ENCODE measurements at regions not wholly inside any gene's neighbourhood (a gene's known extent, or its start where the extent isn't known, plus 50 kb on each side); places are given as distances from the start of the nearest gene placed in this dataset.

DNA sequence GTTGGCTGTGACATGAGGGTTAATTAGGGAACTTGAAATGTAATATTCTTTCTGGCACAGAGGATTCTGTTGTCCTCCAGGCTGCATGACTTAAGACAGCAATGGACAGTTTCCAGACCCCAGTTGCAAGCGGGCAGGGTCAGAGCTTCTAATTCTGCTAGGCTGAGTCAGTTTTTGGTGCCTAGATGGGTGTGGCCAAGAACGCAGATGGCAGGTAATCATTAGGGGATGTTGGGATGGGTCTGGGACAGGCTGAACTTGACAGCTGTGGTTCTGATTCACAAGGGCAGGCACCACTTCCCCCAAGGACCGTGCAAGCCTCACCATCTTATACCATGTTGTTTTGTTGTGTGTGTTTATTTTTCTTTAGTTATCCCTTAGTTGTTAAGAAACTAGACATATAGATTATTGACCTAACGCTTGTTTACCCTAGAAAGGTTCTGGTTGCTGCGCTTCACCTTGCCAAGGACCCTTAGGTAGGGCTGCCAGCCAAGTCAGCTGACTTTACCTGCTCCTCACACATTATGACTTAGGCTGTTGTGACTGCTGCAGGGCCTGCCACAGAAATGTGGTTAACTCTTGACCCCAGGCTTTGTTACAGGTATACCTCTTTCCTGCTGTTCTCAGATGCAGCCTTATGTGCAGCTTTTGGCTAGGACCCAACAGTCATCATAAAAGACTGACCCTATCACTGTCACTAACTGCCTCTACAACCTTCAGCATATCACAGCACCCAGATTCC, 117.7 kb upstream of the KLF12 start:
- ATAC-seq (peak in 2 of 3 donors; percentile 34 to 42), DNase-seq (no peak)
- 68% methylated on average over 4 of the region's 5 CpGs for WGBS (ENCODE audit: insufficient coverage)
- no peaks in the 10 kb centered on the region for H3K9me3 ChIP-seq (ENCODE audit: control insufficient read depth, insufficient read depth, low read length)
- H3K4me1 ChIP-seq (ENCODE audit: control insufficient read depth, insufficient read depth, low read length), result peaks cover 18% of the 10 kb centered on the region
- H3K36me3 ChIP-seq (ENCODE audit: control insufficient read depth, insufficient read depth, low read length), result no peaks in the 10 kb centered on the region
- no peak overlapping the region for H3K4me3 Mint-ChIP-seq
- no peak overlapping the region for H3K4me3 ChIP-seq (ENCODE audit: low read length)
- intact Hi-C loops (cut with micrococcal nuclease), result no loop called here
- no peaks in the 10 kb centered on the region for H3K27me3 ChIP-seq (ENCODE audit: control insufficient read depth, insufficient read depth, low read length)
- peaks cover 0 to 3% of the 10 kb centered on the region in 2 donors for H3K9me3 Mint-ChIP-seq
- peak overlapping the region; percentile 19 for H3K27ac ChIP-seq (ENCODE audit: low read length)
- TF ChIP-seq, protein P1, sequence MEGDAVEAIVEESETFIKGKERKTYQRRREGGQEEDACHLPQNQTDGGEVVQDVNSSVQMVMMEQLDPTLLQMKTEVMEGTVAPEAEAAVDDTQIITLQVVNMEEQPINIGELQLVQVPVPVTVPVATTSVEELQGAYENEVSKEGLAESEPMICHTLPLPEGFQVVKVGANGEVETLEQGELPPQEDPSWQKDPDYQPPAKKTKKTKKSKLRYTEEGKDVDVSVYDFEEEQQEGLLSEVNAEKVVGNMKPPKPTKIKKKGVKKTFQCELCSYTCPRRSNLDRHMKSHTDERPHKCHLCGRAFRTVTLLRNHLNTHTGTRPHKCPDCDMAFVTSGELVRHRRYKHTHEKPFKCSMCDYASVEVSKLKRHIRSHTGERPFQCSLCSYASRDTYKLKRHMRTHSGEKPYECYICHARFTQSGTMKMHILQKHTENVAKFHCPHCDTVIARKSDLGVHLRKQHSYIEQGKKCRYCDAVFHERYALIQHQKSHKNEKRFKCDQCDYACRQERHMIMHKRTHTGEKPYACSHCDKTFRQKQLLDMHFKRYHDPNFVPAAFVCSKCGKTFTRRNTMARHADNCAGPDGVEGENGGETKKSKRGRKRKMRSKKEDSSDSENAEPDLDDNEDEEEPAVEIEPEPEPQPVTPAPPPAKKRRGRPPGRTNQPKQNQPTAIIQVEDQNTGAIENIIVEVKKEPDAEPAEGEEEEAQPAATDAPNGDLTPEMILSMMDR (IDR thresholded peaks at IDR 0.05), result no peak
- H3K27ac Mint-ChIP-seq, result peak overlapping the region; percentile 0 to 12
- H3K4me1 Mint-ChIP-seq, result peaks cover 43 to 71% of the 10 kb centered on the region in 2 donors
- no peaks in the 10 kb centered on the region for H3K36me3 Mint-ChIP-seq
- no peaks in the 10 kb centered on the region for H3K27me3 Mint-ChIP-seq (ENCODE audit: low read depth in 2 of 2)

- no peaks in the 10 kb centered on the region for H3K27me3 ChIP-seq (ENCODE audit: control insufficient read depth, insufficient read depth, low read length)
- H3K4me3 ChIP-seq (ENCODE audit: low read length), result no peak overlapping the region
- H3K36me3 ChIP-seq (ENCODE audit: control insufficient read depth, insufficient read depth, low read length), result no peaks in the 10 kb centered on the region
- intact Hi-C loops (cut with micrococcal nuclease), result no loop called here
- no peaks in the 10 kb centered on the region for H3K9me3 ChIP-seq (ENCODE audit: control insufficient read depth, insufficient read depth, low read length)
- DNase-seq (no peak), ATAC-seq (peak in 1 of 3 donors; percentile 43)
- H3K4me1 ChIP-seq (ENCODE audit: control insufficient read depth, insufficient read depth, low read length), result peaks cover 25% of the 10 kb centered on the region
- WGBS (ENCODE audit: insufficient coverage), result 87% methylated on average over 2 of the region's 2 CpGs
- no peak overlapping the region for H3K27ac ChIP-seq (ENCODE audit: low read length)
- TF ChIP-seq, protein P1 (IDR thresholded peaks at IDR 0.05), result no peak
- no peaks in the 10 kb centered on the region for H3K27me3 Mint-ChIP-seq (ENCODE audit: low read depth in 2 of 2)
- H3K4me3 Mint-ChIP-seq, result no peak overlapping the region
- peak overlapping the region in 1 of 2 donors; percentile 12 for H3K27ac Mint-ChIP-seq
- H3K4me1 Mint-ChIP-seq, result peaks cover 55 to 76% of the 10 kb centered on the region in 2 donors
- peaks cover 0 to 3% of the 10 kb centered on the region in 2 donors for H3K9me3 Mint-ChIP-seq
- no peaks in the 10 kb centered on the region for H3K36me3 Mint-ChIP-seq
Observed at GRCh38 chr13:74250738-74251190, 116.6 kb upstream of the KLF12 start.

DNA sequence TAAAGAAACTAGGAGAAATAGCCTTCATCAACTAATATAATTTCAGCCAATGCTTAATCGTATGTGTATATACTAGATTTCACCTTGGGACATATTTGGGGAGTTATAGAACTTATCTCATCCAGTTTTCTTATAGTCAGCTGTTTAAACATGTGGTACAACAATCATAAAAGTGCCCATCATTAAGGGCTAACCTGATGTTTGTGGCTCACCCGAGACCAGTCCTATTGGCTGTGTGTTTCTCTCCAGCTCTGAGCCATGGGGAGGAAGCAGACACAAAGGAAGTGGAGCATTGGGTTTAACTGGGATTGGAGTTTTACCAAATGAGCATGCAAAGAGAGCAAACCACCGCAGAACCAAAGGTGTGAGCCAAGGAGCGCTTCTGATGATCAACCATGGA, 114.3 kb upstream of the KLF12 start:
- Mint-ChIP-seq H3K27ac (peak overlapping the region in 1 of 2 donors; percentile 47), H3K4me1 (peaks cover 70 to 88% of the 10 kb centered on the region in 2 donors), H3K9me3 (peaks cover 0 to 3% of the 10 kb centered on the region in 2 donors), H3K4me3 (no peak overlapping the region), H3K36me3 (no peaks in the 10 kb centered on the region), H3K27me3 (ENCODE audit: low read depth in 2 of 2) (no peaks in the 10 kb centered on the region)
- TF ChIP-seq, protein P1 (IDR thresholded peaks at IDR 0.05), result no peak
- H3K27ac ChIP-seq (ENCODE audit: low read length), result no peak overlapping the region
- intact Hi-C loops (cut with micrococcal nuclease), result no loop called here
- no peaks in the 10 kb centered on the region for H3K27me3 ChIP-seq (ENCODE audit: control insufficient read depth, insufficient read depth, low read length)
- H3K36me3 ChIP-seq (ENCODE audit: control insufficient read depth, insufficient read depth, low read length), result no peaks in the 10 kb centered on the region
- DNase-seq (no peak), ATAC-seq (no peak)
- H3K4me1 ChIP-seq (ENCODE audit: control insufficient read depth, insufficient read depth, low read length), result peaks cover 35% of the 10 kb centered on the region
- WGBS (ENCODE audit: insufficient coverage), result 96% methylated on average over 3 of the region's 4 CpGs
- no peaks in the 10 kb centered on the region for H3K9me3 ChIP-seq (ENCODE audit: control insufficient read depth, insufficient read depth, low read length)
- no peak overlapping the region for H3K4me3 ChIP-seq (ENCODE audit: low read length)
